ENCODE measurements at regions not wholly inside any gene's neighbourhood (a gene's known extent, or its start where the extent isn't known, plus 50 kb on each side); places are given as distances from the start of the nearest gene placed in this dataset.

- DNase-seq = no peak
- Histone ChIP-seq H3K36me3 (ENCODE audit: insufficient read depth, low read length) (no peaks in the 10 kb centered on the region), H3K4me3 (ENCODE audit: low read depth in 1 of 2, low read length in 2 of 2) (no peak overlapping the region), H3K27me3 (ENCODE audit: insufficient read depth, low read length, poor library complexity) (no peaks in the 10 kb centered on the region), H3K4me1 (ENCODE audit: insufficient read depth, low read length) (no peaks in the 10 kb centered on the region), H3K27ac (ENCODE audit: low read length) (no peak overlapping the region), H4K20me1 (ENCODE audit: insufficient read depth, low read length) (no peaks in the 10 kb centered on the region), H3K9me3 (ENCODE audit: insufficient read depth, low read length, severe bottlenecking) (no peaks in the 10 kb centered on the region), H2AFZ (ENCODE audit: low read depth, low read length) (no peak overlapping the region), H3K9ac (ENCODE audit: low read depth, low read length) (no peak overlapping the region), H3K79me2 (ENCODE audit: insufficient read depth, low read length) (no peaks in the 10 kb centered on the region), H3K4me2 (ENCODE audit: insufficient read depth, low read length) (no peak overlapping the region)
- TF ChIP-seq CTCF (IDR thresholded peaks at IDR 0.05; ENCODE audit: borderline replicate concordance, extremely low read depth, low read length, poor library complexity, severe bottlenecking) (no peak), EZH2 (IDR thresholded peaks at IDR 0.05; ENCODE audit: borderline replicate concordance, low read depth, low read length, severe bottlenecking) (no peak)
- ATAC-seq (ENCODE audit: insufficient read depth, low read depth) = no peak
These were observed 504.7 kb downstream of the LRFN5 start for GRCh38 chr14:42111355-42111754.

GRCh38 chr14:42110167-42110566 lies 503.5 kb downstream of the LRFN5 start:
- DNase-seq (no peak), ATAC-seq (ENCODE audit: insufficient read depth, low read depth) (no peak)
- Histone ChIP-seq H3K4me1 (ENCODE audit: insufficient read depth, low read length) (no peaks in the 10 kb centered on the region), H3K36me3 (ENCODE audit: insufficient read depth, low read length) (no peaks in the 10 kb centered on the region), H2AFZ (ENCODE audit: low read depth, low read length) (no peak overlapping the region), H3K79me2 (ENCODE audit: insufficient read depth, low read length) (no peaks in the 10 kb centered on the region), H3K9ac (ENCODE audit: low read depth, low read length) (no peak overlapping the region), H3K4me2 (ENCODE audit: insufficient read depth, low read length) (no peak overlapping the region), H3K27ac (ENCODE audit: low read length) (no peak overlapping the region), H3K9me3 (ENCODE audit: insufficient read depth, low read length, severe bottlenecking) (no peaks in the 10 kb centered on the region), H4K20me1 (ENCODE audit: insufficient read depth, low read length) (no peaks in the 10 kb centered on the region), H3K4me3 (ENCODE audit: low read depth in 1 of 2, low read length in 2 of 2) (no peak overlapping the region), H3K27me3 (ENCODE audit: insufficient read depth, low read length, poor library complexity) (no peaks in the 10 kb centered on the region)
- TF ChIP-seq EZH2 (IDR thresholded peaks at IDR 0.05; ENCODE audit: borderline replicate concordance, low read depth, low read length, severe bottlenecking) (no peak), CTCF (IDR thresholded peaks at IDR 0.05; ENCODE audit: borderline replicate concordance, extremely low read depth, low read length, poor library complexity, severe bottlenecking) (peak; percentile 43)

- Histone ChIP-seq H3K9me3 (ENCODE audit: insufficient read depth, low read length, severe bottlenecking) (peaks cover 6% of the 10 kb centered on the region), H3K36me3 (ENCODE audit: insufficient read depth, low read length) (no peaks in the 10 kb centered on the region), H3K4me2 (ENCODE audit: insufficient read depth, low read length) (no peak overlapping the region), H3K27me3 (ENCODE audit: insufficient read depth, low read length, poor library complexity) (no peaks in the 10 kb centered on the region), H3K4me1 (ENCODE audit: insufficient read depth, low read length) (no peaks in the 10 kb centered on the region), H3K4me3 (ENCODE audit: low read depth in 1 of 2, low read length in 2 of 2) (no peak overlapping the region), H4K20me1 (ENCODE audit: insufficient read depth, low read length) (no peaks in the 10 kb centered on the region), H3K79me2 (ENCODE audit: insufficient read depth, low read length) (no peaks in the 10 kb centered on the region), H3K27ac (ENCODE audit: low read length) (no peak overlapping the region), H2AFZ (ENCODE audit: low read depth, low read length) (no peak overlapping the region), H3K9ac (ENCODE audit: low read depth, low read length) (no peak overlapping the region)
- no peak for ATAC-seq (ENCODE audit: insufficient read depth, low read depth)
- no peak for DNase-seq
- TF ChIP-seq EZH2 (IDR thresholded peaks at IDR 0.05; ENCODE audit: borderline replicate concordance, low read depth, low read length, severe bottlenecking) (no peak), CTCF (IDR thresholded peaks at IDR 0.05; ENCODE audit: borderline replicate concordance, extremely low read depth, low read length, poor library complexity, severe bottlenecking) (no peak)
These were observed 488.5 kb downstream of the LRFN5 start for GRCh38 chr14:42095155-42095554.

- H3K4me3 ChIP-seq (ENCODE audit: low read depth in 1 of 2, low read length in 2 of 2) = no peak overlapping the region
- H3K27ac ChIP-seq (ENCODE audit: low read length) = no peak overlapping the region
- H3K4me1 ChIP-seq (ENCODE audit: insufficient read depth, low read length) = no peaks in the 10 kb centered on the region
- ATAC-seq (ENCODE audit: insufficient read depth, low read depth) = no peak
- no peaks in the 10 kb centered on the region for H3K79me2 ChIP-seq (ENCODE audit: insufficient read depth, low read length)
- H3K36me3 ChIP-seq (ENCODE audit: insufficient read depth, low read length) = no peaks in the 10 kb centered on the region
- no peaks in the 10 kb centered on the region for H4K20me1 ChIP-seq (ENCODE audit: insufficient read depth, low read length)
- no peaks in the 10 kb centered on the region for H3K27me3 ChIP-seq (ENCODE audit: insufficient read depth, low read length, poor library complexity)
- no peak for TF ChIP-seq EZH2 (IDR thresholded peaks at IDR 0.05; ENCODE audit: borderline replicate concordance, low read depth, low read length, severe bottlenecking)
- no peak for TF ChIP-seq CTCF (IDR thresholded peaks at IDR 0.05; ENCODE audit: borderline replicate concordance, extremely low read depth, low read length, poor library complexity, severe bottlenecking)
- H2AFZ ChIP-seq (ENCODE audit: low read depth, low read length) = no peak overlapping the region
- peaks cover 4% of the 10 kb centered on the region for H3K9me3 ChIP-seq (ENCODE audit: insufficient read depth, low read length, severe bottlenecking)
- no peak for DNase-seq
- H3K4me2 ChIP-seq (ENCODE audit: insufficient read depth, low read length) = no peak overlapping the region
- H3K9ac ChIP-seq (ENCODE audit: low read depth, low read length) = no peak overlapping the region
These were observed 483.4 kb downstream of the LRFN5 start for GRCh38 chr14:42090122-42090521.

Measured in DND-41 (cell line).